Hepatocyte (in vitro differentiated cells): ENCODE measurements at regions not wholly inside any gene's neighbourhood (a gene's known extent, or its start where the extent isn't known, plus 50 kb on each side); places are given as distances from the start of the nearest gene placed in this dataset.
A peak's percentile ranks its signal among the peaks of the same experiment; 100 is the strongest.

Source experiments
- DNase-seq: peaks from one replicate; pipeline ENCODE4 v3.0.0-alpha.2; 2016; ENCODE audit warnings: low spot score
- H2AFZ ChIP-seq: fragments of 200-600 bp; sonication (generic); 2 replicates; pipeline ENCODE4 v1.6.0; 2016; ENCODE audit warnings: antibody characterized with exemption, mild to moderate bottlenecking
- H3K27ac ChIP-seq: fragments of 200-600 bp; sonication (generic); 2 replicates; pipeline ENCODE4 v1.5.1; 2016; ENCODE audit warnings: mild to moderate bottlenecking
- H3K27me3 ChIP-seq: fragments of 200-600 bp; sonication (generic); 2 replicates; pipeline ENCODE4 v1.6.1; 2016
- H3K36me3 ChIP-seq: fragments of 200-600 bp; sonication (generic); replicated peaks from 2 replicates; pipeline ENCODE4 v1.5.1; 2016; ENCODE audit warnings: low read depth; ENCODE audit not compliant: insufficient read depth
- H3K4me1 ChIP-seq: fragments of 200-600 bp; sonication (generic); 2 replicates; pipeline ENCODE4 v1.5.1; 2016; ENCODE audit warnings: mild to moderate bottlenecking, moderate library complexity; ENCODE audit not compliant: insufficient read depth
- H3K4me2 ChIP-seq: fragments of 200-600 bp; sonication (generic); 2 replicates; pipeline ENCODE4 v1.6.0; 2016
- H3K4me3 ChIP-seq: fragments of 200-600 bp; sonication (generic); 2 replicates; pipeline ENCODE4 v1.5.1; 2016; ENCODE audit warnings: mild to moderate bottlenecking
- H3K79me2 ChIP-seq: fragments of 200-600 bp; sonication (generic); 2 replicates; pipeline ENCODE4 v1.6.0; 2017; ENCODE audit warnings: mild to moderate bottlenecking
- H3K9me2 ChIP-seq: fragments of 200-600 bp; sonication (generic); replicated peaks from 2 replicates; pipeline ENCODE4 v1.6.0; 2017; ENCODE audit warnings: mild to moderate bottlenecking; ENCODE audit not compliant: insufficient read depth
- H3K9me3 ChIP-seq: fragments of 200-600 bp; sonication (generic); 2 replicates; pipeline ENCODE4 v1.5.1; 2016; ENCODE audit warnings: low read depth, mild to moderate bottlenecking
- H4K20me1 ChIP-seq: fragments of 200-600 bp; sonication (generic); 2 replicates; pipeline ENCODE4 v1.6.0; 2016; ENCODE audit warnings: mild to moderate bottlenecking; ENCODE audit not compliant: insufficient read depth, poor library complexity, severe bottlenecking
- CTCF ChIP-seq: fragments of 200-600 bp; sonication (generic); IDR thresholded peaks from 2 replicates; pipeline ENCODE4 v1.5.1; 2016; ENCODE audit warnings: antibody characterized with exemption, mild to moderate bottlenecking; ENCODE audit not compliant: poor library complexity
- EZH2 ChIP-seq: fragments of 200-600 bp; sonication (generic); IDR thresholded peaks from 2 replicates; pipeline ENCODE4 v1.6.1; 2016; ENCODE audit warnings: antibody characterized with exemption, mild to moderate bottlenecking, borderline replicate concordance
- EZH2phosphoT487 ChIP-seq: fragments of 200-600 bp; sonication (generic); IDR thresholded peaks from one replicate; pipeline ENCODE4 v1.6.1; 2018; ENCODE audit warnings: antibody characterized with exemption, mild to moderate bottlenecking, low read depth, moderate library complexity; ENCODE audit not compliant: unreplicated experiment, severe bottlenecking
- WGBS: methylation state at CpG from one replicate; pipeline ENCODE4 v1.1.6; 2016; ENCODE audit warnings: low lambda C conversion rate; ENCODE audit errors: missing lambda C conversion rate; 5-methylcytosine and 5-hydroxymethylcytosine counted together

GRCh38 chr15:35925275-35926006 is 379.5 kb upstream of the DPH6 start:
- Histone ChIP-seq H4K20me1 (no peaks in the 10 kb centered on the region), H3K4me3 (no peak overlapping the region), H3K36me3 (no peaks in the 10 kb centered on the region), H3K9me2 (no peaks in the 10 kb centered on the region), H3K4me2 (no peak overlapping the region), H3K4me1 (no peaks in the 10 kb centered on the region), H3K9me3 (no peaks in the 10 kb centered on the region), H3K27ac (no peak overlapping the region), H3K27me3 (no peaks in the 10 kb centered on the region), H2AFZ (no peak overlapping the region), H3K79me2 (no peaks in the 10 kb centered on the region)
- 85% methylated on average over 9 of the region's 9 CpGs for WGBS
- DNase-seq, result peak; percentile 3
- TF ChIP-seq EZH2 (no peak), CTCF (no peak), EZH2phosphoT487 (no peak)

- Histone ChIP-seq H2AFZ (no peak overlapping the region), H3K9me3 (no peaks in the 10 kb centered on the region), H3K4me3 (no peak overlapping the region), H3K9me2 (no peaks in the 10 kb centered on the region), H3K36me3 (no peaks in the 10 kb centered on the region), H4K20me1 (no peaks in the 10 kb centered on the region), H3K27me3 (no peaks in the 10 kb centered on the region), H3K79me2 (no peaks in the 10 kb centered on the region), H3K27ac (no peak overlapping the region), H3K4me1 (no peaks in the 10 kb centered on the region), H3K4me2 (no peak overlapping the region)
- DNase-seq, result peak; percentile 4
- TF ChIP-seq CTCF (no peak), EZH2 (no peak), EZH2phosphoT487 (no peak)
Observed at GRCh38 chr15:35926007-35926380, 380.0 kb upstream of the DPH6 start.

- Histone ChIP-seq H3K4me2 (no peak overlapping the region), H3K27ac (no peak overlapping the region), H3K9me3 (no peaks in the 10 kb centered on the region), H3K9me2 (no peaks in the 10 kb centered on the region), H3K79me2 (no peaks in the 10 kb centered on the region), H4K20me1 (no peaks in the 10 kb centered on the region), H3K27me3 (no peaks in the 10 kb centered on the region), H2AFZ (no peak overlapping the region), H3K36me3 (no peaks in the 10 kb centered on the region), H3K4me1 (peaks cover 12% of the 10 kb centered on the region), H3K4me3 (no peak overlapping the region)
- DNase-seq, result no peak
- no peak for TF ChIP-seq EZH2
- no peak for TF ChIP-seq CTCF
- no peak for TF ChIP-seq EZH2phosphoT487
- 90% methylated on average over 2 of the region's 2 CpGs for WGBS
Observed at GRCh38 chr15:35928847-35929246, 382.9 kb upstream of the DPH6 start.
